ENCODE measurements at regions not wholly inside any gene's neighbourhood (a gene's known extent, or its start where the extent isn't known, plus 50 kb on each side); places are given as distances from the start of the nearest gene placed in this dataset.

- no peak for TF ChIP-seq POLR2A (IDR thresholded peaks at IDR 0.05)
- TF ChIP-seq, protein P1, sequence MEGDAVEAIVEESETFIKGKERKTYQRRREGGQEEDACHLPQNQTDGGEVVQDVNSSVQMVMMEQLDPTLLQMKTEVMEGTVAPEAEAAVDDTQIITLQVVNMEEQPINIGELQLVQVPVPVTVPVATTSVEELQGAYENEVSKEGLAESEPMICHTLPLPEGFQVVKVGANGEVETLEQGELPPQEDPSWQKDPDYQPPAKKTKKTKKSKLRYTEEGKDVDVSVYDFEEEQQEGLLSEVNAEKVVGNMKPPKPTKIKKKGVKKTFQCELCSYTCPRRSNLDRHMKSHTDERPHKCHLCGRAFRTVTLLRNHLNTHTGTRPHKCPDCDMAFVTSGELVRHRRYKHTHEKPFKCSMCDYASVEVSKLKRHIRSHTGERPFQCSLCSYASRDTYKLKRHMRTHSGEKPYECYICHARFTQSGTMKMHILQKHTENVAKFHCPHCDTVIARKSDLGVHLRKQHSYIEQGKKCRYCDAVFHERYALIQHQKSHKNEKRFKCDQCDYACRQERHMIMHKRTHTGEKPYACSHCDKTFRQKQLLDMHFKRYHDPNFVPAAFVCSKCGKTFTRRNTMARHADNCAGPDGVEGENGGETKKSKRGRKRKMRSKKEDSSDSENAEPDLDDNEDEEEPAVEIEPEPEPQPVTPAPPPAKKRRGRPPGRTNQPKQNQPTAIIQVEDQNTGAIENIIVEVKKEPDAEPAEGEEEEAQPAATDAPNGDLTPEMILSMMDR (IDR thresholded peaks at IDR 0.05), result no peak
- TF ChIP-seq EP300 (IDR thresholded peaks at IDR 0.05), result no peak
Observed at GRCh38 chr13:84339456-84339855, 457.2 kb upstream of the SLITRK1 start.
